ENCODE measurements at regions not wholly inside any gene's neighbourhood (a gene's known extent, or its start where the extent isn't known, plus 50 kb on each side); places are given as distances from the start of the nearest gene placed in this dataset.

GRCh38 chr20:40422656-40423055 lies 266.4 kb downstream of the MAFB start:
- Mint-ChIP-seq H3K9me3 (peaks cover 48% of the 10 kb centered on the region), H3K27ac (no peak overlapping the region), H3K4me3 (no peak overlapping the region), H3K27me3 (ENCODE audit: insufficient read depth) (no peaks in the 10 kb centered on the region), H3K4me1 (ENCODE audit: low read depth) (no peaks in the 10 kb centered on the region), H3K36me3 (ENCODE audit: low read depth) (no peaks in the 10 kb centered on the region)
- DNase-seq, result no peak
- TF ChIP-seq CTCF (IDR thresholded peaks at IDR 0.05), result no peak

- H3K27me3 Mint-ChIP-seq (ENCODE audit: insufficient read depth), result no peaks in the 10 kb centered on the region; the same call in 1 of the 2 replicates
- H3K4me1 Mint-ChIP-seq (ENCODE audit: low read depth), result no peaks in the 10 kb centered on the region
- H3K9me3 Mint-ChIP-seq, result peaks cover 47% of the 10 kb centered on the region
- no peak for TF ChIP-seq CTCF (IDR thresholded peaks at IDR 0.05)
- DNase-seq, result no peak
- no peak overlapping the region for H3K27ac Mint-ChIP-seq
- no peak overlapping the region for H3K4me3 Mint-ChIP-seq
- H3K36me3 Mint-ChIP-seq (ENCODE audit: low read depth), result no peaks in the 10 kb centered on the region
Observed at GRCh38 chr20:40416274-40416673, 272.8 kb downstream of the MAFB start.

GRCh38 chr20:40414843-40415615 lies 274.0 kb downstream of the MAFB start:
- Mint-ChIP-seq H3K27ac (no peak overlapping the region), H3K27me3 (ENCODE audit: insufficient read depth) (no peaks in the 10 kb centered on the region; the same call in 1 of the 2 replicates), H3K4me3 (no peak overlapping the region), H3K36me3 (ENCODE audit: low read depth) (no peaks in the 10 kb centered on the region), H3K9me3 (peaks cover 57% of the 10 kb centered on the region), H3K4me1 (ENCODE audit: low read depth) (no peaks in the 10 kb centered on the region)
- no peak for TF ChIP-seq CTCF (IDR thresholded peaks at IDR 0.05)
- no peak for DNase-seq

- no peaks in the 10 kb centered on the region; the same call in none of the 2 replicates for H3K27me3 Mint-ChIP-seq (ENCODE audit: insufficient read depth)
- TF ChIP-seq CTCF (IDR thresholded peaks at IDR 0.05), result no peak
- no peak overlapping the region for H3K4me3 Mint-ChIP-seq
- no peaks in the 10 kb centered on the region for H3K36me3 Mint-ChIP-seq (ENCODE audit: low read depth)
- H3K9me3 Mint-ChIP-seq, result peaks cover 59% of the 10 kb centered on the region
- H3K4me1 Mint-ChIP-seq (ENCODE audit: low read depth), result no peaks in the 10 kb centered on the region
- no peak overlapping the region for H3K27ac Mint-ChIP-seq
- DNase-seq, result no peak
Observed at GRCh38 chr20:40410028-40410427, 279.0 kb downstream of the MAFB start.

- Mint-ChIP-seq H3K4me1 (ENCODE audit: low read depth) (no peaks in the 10 kb centered on the region), H3K27ac (no peak overlapping the region), H3K36me3 (ENCODE audit: low read depth) (no peaks in the 10 kb centered on the region), H3K9me3 (peaks cover 44% of the 10 kb centered on the region), H3K27me3 (ENCODE audit: insufficient read depth) (no peaks in the 10 kb centered on the region), H3K4me3 (no peak overlapping the region)
- no peak for TF ChIP-seq CTCF (IDR thresholded peaks at IDR 0.05)
- DNase-seq, result no peak
Observed at GRCh38 chr20:40397467-40397866, 291.6 kb downstream of the MAFB start.
